Right lobe of liver (tissue), 6 donors: ENCODE measurements at regions not wholly inside any gene's neighbourhood (a gene's known extent, or its start where the extent isn't known, plus 50 kb on each side); places are given as distances from the start of the nearest gene placed in this dataset.

ENCODE experiments used
- ATAC-seq, 4 donors: fragments of 200-7000 bp; cut with Tn5 transposase; one replicate each; pipeline ENCODE4 v1.9.1; 2020; ENCODE audit warnings: mild to moderate bottlenecking in 4 of 4, moderate library complexity in 4 of 4
- DNase-seq, 3 donors: peaks; one replicate each; pipeline ENCODE4 v3.0.0-alpha.2; 2020
- H3K27ac ChIP-seq, 3 donors: fragments of 200-600 bp; one replicate each; pipeline ENCODE4 v1.8.0; 2022
- H3K27me3 ChIP-seq, 2 donors: fragments of 200-600 bp; one replicate each; pipeline ENCODE4 v1.8.0; 2022
- H3K36me3 ChIP-seq, 4 donors: fragments of 200-600 bp; sonication (generic) in 1 of 4; one replicate each; pipeline versions ENCODE4 v1.5.1 to v1.8.0; 2017 to 2022; ENCODE audit warnings: control low read depth in 1 of 4
- H3K4me1 ChIP-seq, 4 donors: fragments of 200-600 bp; sonication (generic) in 1 of 4; one replicate each; pipeline versions ENCODE4 v1.5.1 to v1.8.0; 2017 to 2022; ENCODE audit warnings: control low read depth in 1 of 4
- H3K4me3 ChIP-seq, 3 donors: fragments of 200-600 bp; one replicate each; pipeline ENCODE4 v1.8.0; 2022
- H3K9me3 ChIP-seq, 4 donors: fragments of 200-600 bp; sonication (generic) in 1 of 4; one replicate each; pipeline versions ENCODE4 v1.5.1 to v1.8.0; 2017 to 2022; ENCODE audit warnings: control low read depth in 1 of 4
- POLR2A ChIP-seq: fragments of 450-650 bp; IDR thresholded peaks from one replicate; pipeline ENCODE4 v1.6.1; 2017; ENCODE audit warnings: antibody characterized with exemption, mild to moderate bottlenecking
- WGBS: methylation state at CpG from one replicate; pipeline ENCODE4 v1.1.6; 2018; ENCODE audit warnings: low coverage, low lambda C conversion rate; ENCODE audit not compliant: insufficient coverage; ENCODE audit errors: missing lambda C conversion rate; 5-methylcytosine and 5-hydroxymethylcytosine counted together
- intact Hi-C, 2 donors: fragments of 100-400 bp; cut with DNase I; formaldehyde crosslinking; loops; one replicate each; pipeline versions ENCODE4 v1.11.2 to v1.14.1; 2022
- TF ChIP-seq, protein P1 (sequence below), 4 donors: fragments of 200-600 bp in 3 of 4; fragments of 450-650 bp in 1 of 4; IDR thresholded peaks; one replicate each; pipeline versions ENCODE4 v1.5.1 to v1.8.0; 2016 to 2022; ENCODE audit warnings: antibody characterized with exemption in 4 of 4, mild to moderate bottlenecking in 2 of 4
- donor health status: DM: no; HTN: yes; CAD: no.
- donor health status: DM: no; HTN: no; CAD: no.
- donor health status: DM: no; HTN: no; CAD: no.
- donor health status: DM: no; HTN: yes; CAD: no.
- donor health status: DM: no; HTN: yes; CAD: no.

- DNase-seq: no peak
- no peak for ATAC-seq
- H3K27me3 ChIP-seq: no peaks in the 10 kb centered on the region
- no peaks in the 10 kb centered on the region for H3K9me3 ChIP-seq
- H3K4me1 ChIP-seq: no peaks in the 10 kb centered on the region
- intact Hi-C loops: no loop called here
- H3K36me3 ChIP-seq: no peaks in the 10 kb centered on the region
- no peak for TF ChIP-seq POLR2A
- TF ChIP-seq, protein P1, sequence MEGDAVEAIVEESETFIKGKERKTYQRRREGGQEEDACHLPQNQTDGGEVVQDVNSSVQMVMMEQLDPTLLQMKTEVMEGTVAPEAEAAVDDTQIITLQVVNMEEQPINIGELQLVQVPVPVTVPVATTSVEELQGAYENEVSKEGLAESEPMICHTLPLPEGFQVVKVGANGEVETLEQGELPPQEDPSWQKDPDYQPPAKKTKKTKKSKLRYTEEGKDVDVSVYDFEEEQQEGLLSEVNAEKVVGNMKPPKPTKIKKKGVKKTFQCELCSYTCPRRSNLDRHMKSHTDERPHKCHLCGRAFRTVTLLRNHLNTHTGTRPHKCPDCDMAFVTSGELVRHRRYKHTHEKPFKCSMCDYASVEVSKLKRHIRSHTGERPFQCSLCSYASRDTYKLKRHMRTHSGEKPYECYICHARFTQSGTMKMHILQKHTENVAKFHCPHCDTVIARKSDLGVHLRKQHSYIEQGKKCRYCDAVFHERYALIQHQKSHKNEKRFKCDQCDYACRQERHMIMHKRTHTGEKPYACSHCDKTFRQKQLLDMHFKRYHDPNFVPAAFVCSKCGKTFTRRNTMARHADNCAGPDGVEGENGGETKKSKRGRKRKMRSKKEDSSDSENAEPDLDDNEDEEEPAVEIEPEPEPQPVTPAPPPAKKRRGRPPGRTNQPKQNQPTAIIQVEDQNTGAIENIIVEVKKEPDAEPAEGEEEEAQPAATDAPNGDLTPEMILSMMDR (IDR thresholded peaks at IDR 0.05): no peak
- no peak overlapping the region for H3K4me3 ChIP-seq
- no peak overlapping the region for H3K27ac ChIP-seq
- 40% methylated on average over 7 of the region's 8 CpGs for WGBS
Observed at GRCh38 chr22:27259433-27259832, 542.1 kb downstream of the MN1 start.

DNA sequence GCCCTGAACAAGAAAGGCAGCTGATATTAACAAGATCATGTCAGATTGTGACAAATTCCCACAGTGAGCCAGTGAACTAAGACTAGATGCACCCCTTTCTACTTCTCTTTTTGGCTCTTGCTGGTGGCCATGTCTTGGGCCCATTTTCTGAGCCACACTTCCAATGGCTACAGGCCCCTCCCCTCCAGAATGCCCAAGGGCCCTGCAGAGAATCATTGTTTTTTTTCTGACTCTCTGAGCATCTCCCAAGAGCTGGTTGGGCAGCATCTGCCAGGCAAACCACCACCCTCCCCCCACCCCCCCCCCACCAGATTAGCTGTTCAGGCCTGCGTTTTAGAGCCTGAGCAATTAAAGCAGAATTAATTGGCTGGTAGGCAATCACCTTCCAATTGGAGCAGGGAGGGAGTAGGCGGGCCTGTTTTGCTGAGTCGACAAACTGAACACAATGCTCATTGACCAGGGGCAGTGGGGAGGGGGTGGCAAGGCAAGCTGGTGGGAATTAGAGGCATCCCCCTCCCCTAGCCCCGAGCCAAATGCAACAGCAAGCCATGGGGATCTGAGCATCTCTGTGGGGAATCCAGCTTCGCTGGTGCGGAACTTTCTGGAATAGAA is 541.4 kb downstream of the MN1 start:
- Histone ChIP-seq H3K4me3 (no peak overlapping the region), H3K9me3 (no peaks in the 10 kb centered on the region), H3K27ac (no peak overlapping the region), H3K4me1 (no peaks in the 10 kb centered on the region), H3K27me3 (no peaks in the 10 kb centered on the region), H3K36me3 (no peaks in the 10 kb centered on the region)
- WGBS: 31% methylated on average over 6 of the region's 6 CpGs
- TF ChIP-seq, protein P1 (IDR thresholded peaks at IDR 0.05): no peak
- TF ChIP-seq POLR2A: no peak
- DNase-seq: no peak
- no peak for ATAC-seq
- intact Hi-C loops: no loop called here

GRCh38 chr22:27262361-27262760 is 539.2 kb downstream of the MN1 start:
- no peaks in the 10 kb centered on the region for H3K27me3 ChIP-seq
- no peaks in the 10 kb centered on the region for H3K9me3 ChIP-seq
- no peak for ATAC-seq
- H3K4me1 ChIP-seq: no peaks in the 10 kb centered on the region
- intact Hi-C loops: no loop called here
- WGBS: 35% methylated on average over 8 of the region's 10 CpGs
- TF ChIP-seq, protein P1 (IDR thresholded peaks at IDR 0.05): no peak
- no peak for TF ChIP-seq POLR2A
- no peak overlapping the region for H3K4me3 ChIP-seq
- H3K36me3 ChIP-seq: no peaks in the 10 kb centered on the region
- no peak for DNase-seq
- H3K27ac ChIP-seq: no peak overlapping the region

DNA sequence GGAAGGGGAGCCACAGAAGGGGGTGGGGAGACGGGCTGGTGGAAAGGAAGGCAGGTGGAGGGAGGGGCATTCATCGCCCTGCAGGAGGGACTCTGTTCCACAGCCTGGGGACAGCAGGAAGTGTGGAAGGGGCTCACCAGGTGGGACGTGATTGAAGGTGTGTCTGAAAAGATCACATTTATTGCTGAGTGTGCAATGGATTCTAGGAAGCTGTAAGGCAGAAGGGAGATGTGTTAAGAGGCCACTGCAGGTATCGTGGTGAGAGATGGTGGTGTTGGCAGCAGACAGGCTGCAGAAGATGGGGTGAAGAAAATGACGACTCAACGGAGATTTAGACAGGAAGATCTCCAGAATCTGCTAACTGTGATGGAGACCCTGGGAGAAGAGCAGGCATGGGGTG is 537.4 kb downstream of the MN1 start:
- Histone ChIP-seq H3K27ac (no peak overlapping the region), H3K27me3 (no peaks in the 10 kb centered on the region), H3K4me1 (no peaks in the 10 kb centered on the region), H3K4me3 (no peak overlapping the region), H3K9me3 (no peaks in the 10 kb centered on the region), H3K36me3 (no peaks in the 10 kb centered on the region)
- intact Hi-C loops: no loop called here
- TF ChIP-seq POLR2A: no peak
- TF ChIP-seq, protein P1 (IDR thresholded peaks at IDR 0.05): no peak
- ATAC-seq (no peak), DNase-seq (no peak)
- 31% methylated on average over 6 of the region's 6 CpGs for WGBS

- Histone ChIP-seq H3K4me1 (no peaks in the 10 kb centered on the region), H3K27me3 (no peaks in the 10 kb centered on the region), H3K9me3 (no peaks in the 10 kb centered on the region), H3K27ac (no peak overlapping the region), H3K36me3 (no peaks in the 10 kb centered on the region), H3K4me3 (no peak overlapping the region)
- TF ChIP-seq, protein P1 (IDR thresholded peaks at IDR 0.05): no peak
- TF ChIP-seq POLR2A: no peak
- no peak for ATAC-seq
- 89% methylated on average over 6 of the region's 7 CpGs for WGBS
- no peak for DNase-seq
- intact Hi-C loops: no loop called here
Observed at GRCh38 chr22:27267145-27267544, 534.4 kb downstream of the MN1 start.
